Omental fat pad (tissue), 3 donors: ENCODE measurements at regions not wholly inside any gene's neighbourhood (a gene's known extent, or its start where the extent isn't known, plus 50 kb on each side); places are given as distances from the start of the nearest gene placed in this dataset.
"Not testable (repeated sequence)": the region's sequence is repeated elsewhere in the genome, so short reads cannot be mapped to it uniquely, and the experiment has no call there.

Source experiments
- ATAC-seq: fragments of 150-250 bp; one replicate; pipeline ENCODE4 v1.9.1; 2016; ENCODE audit warnings: mild to moderate bottlenecking, moderate library complexity; ENCODE audit not compliant: low FRiP score
- DNase-seq: peaks from one replicate; pipeline ENCODE4 v3.0.0-alpha.2; 2019; ENCODE audit warnings: low spot score
- CTCF ChIP-seq, 3 donors: fragments of 450-650 bp; IDR thresholded peaks; one replicate each; pipeline ENCODE4 v1.5.1; 2016 to 2017; ENCODE audit warnings: antibody characterized with exemption in 3 of 3, mild to moderate bottlenecking in 3 of 3, moderate library complexity in 2 of 3

GRCh38 chr1:83043244-83043643 lies 955.7 kb downstream of the TTLL7 start:
- ATAC-seq: no peak
- DNase-seq: no peak
- no peak for TF ChIP-seq CTCF (IDR thresholded peaks at IDR 0.05)

- not testable (repeated sequence) for DNase-seq, ATAC-seq
These were observed 959.8 kb downstream of the TTLL7 start for GRCh38 chr1:83039091-83039490.

GRCh38 chr1:83034851-83035250 lies 964.1 kb downstream of the TTLL7 start:
- no peak for DNase-seq
- TF ChIP-seq CTCF (IDR thresholded peaks at IDR 0.05): no peak
- no peak for ATAC-seq

GRCh38 chr1:83033682-83034081 lies 965.2 kb downstream of the TTLL7 start:
- no peak for ATAC-seq
- DNase-seq: no peak
- TF ChIP-seq CTCF (IDR thresholded peaks at IDR 0.05): no peak

- DNase-seq: no peak
- TF ChIP-seq CTCF (IDR thresholded peaks at IDR 0.05): no peak
- ATAC-seq: no peak
These were observed 969.0 kb downstream of the TTLL7 start for GRCh38 chr1:83029916-83030315.

- no peak for DNase-seq
- TF ChIP-seq CTCF (IDR thresholded peaks at IDR 0.05): no peak
- ATAC-seq: no peak
These were observed 969.9 kb downstream of the TTLL7 start for GRCh38 chr1:83029050-83029449.

GRCh38 chr1:83028467-83028866 lies 970.5 kb downstream of the TTLL7 start:
- DNase-seq: no peak
- no peak for TF ChIP-seq CTCF (IDR thresholded peaks at IDR 0.05)
- no peak for ATAC-seq

GRCh38 chr1:83027511-83027910 lies 971.4 kb downstream of the TTLL7 start:
- no peak for DNase-seq
- ATAC-seq: no peak
- no peak for TF ChIP-seq CTCF (IDR thresholded peaks at IDR 0.05)
